ENCODE measurements at regions not wholly inside any gene's neighbourhood (a gene's known extent, or its start where the extent isn't known, plus 50 kb on each side); places are given as distances from the start of the nearest gene placed in this dataset.

- Histone ChIP-seq H3K27ac (no peak overlapping the region), H3K4me3 (IDR thresholded peaks at IDR 0.05; ENCODE audit: insufficient read depth, low read depth, low read length) (no peak overlapping the region), H2AFZ (ENCODE audit: low read depth) (no peak overlapping the region), H3K9ac (no peak overlapping the region), H3K4me2 (no peak overlapping the region), H4K20me1 (ENCODE audit: insufficient read depth) (no peaks in the 10 kb centered on the region), H3K79me2 (ENCODE audit: insufficient read depth, low read depth) (no peaks in the 10 kb centered on the region), H3K36me3 (ENCODE audit: insufficient read depth) (no peaks in the 10 kb centered on the region), H3K27me3 (ENCODE audit: insufficient read depth, low read depth) (no peaks in the 10 kb centered on the region), H3K4me1 (ENCODE audit: low read depth, poor library complexity, severe bottlenecking) (peaks cover 16% of the 10 kb centered on the region)
- no peak for TF ChIP-seq CTCF (conservative IDR thresholded peaks at IDR 0.05; ENCODE audit: low read depth, low read length)
These were observed 193.3 kb downstream of the TMEM38B start for GRCh38 chr9:105887679-105888078.

- Histone ChIP-seq H3K9ac (no peak overlapping the region), H3K4me3 (IDR thresholded peaks at IDR 0.05; ENCODE audit: insufficient read depth, low read depth, low read length) (no peak overlapping the region), H3K36me3 (ENCODE audit: insufficient read depth) (no peaks in the 10 kb centered on the region), H3K27ac (no peak overlapping the region), H4K20me1 (ENCODE audit: insufficient read depth) (no peaks in the 10 kb centered on the region), H3K4me2 (no peak overlapping the region), H3K27me3 (ENCODE audit: insufficient read depth, low read depth) (no peaks in the 10 kb centered on the region), H3K4me1 (ENCODE audit: low read depth, poor library complexity, severe bottlenecking) (no peaks in the 10 kb centered on the region), H3K79me2 (ENCODE audit: insufficient read depth, low read depth) (no peaks in the 10 kb centered on the region), H2AFZ (ENCODE audit: low read depth) (no peak overlapping the region)
- no peak for TF ChIP-seq CTCF (conservative IDR thresholded peaks at IDR 0.05; ENCODE audit: low read depth, low read length)
These were observed 195.9 kb downstream of the TMEM38B start for GRCh38 chr9:105890046-105890822.

- TF ChIP-seq CTCF (conservative IDR thresholded peaks at IDR 0.05; ENCODE audit: low read depth, low read length) = no peak
- Histone ChIP-seq H3K36me3 (ENCODE audit: insufficient read depth) (no peaks in the 10 kb centered on the region), H3K79me2 (ENCODE audit: insufficient read depth, low read depth) (no peaks in the 10 kb centered on the region), H3K27ac (no peak overlapping the region), H3K9ac (no peak overlapping the region), H2AFZ (ENCODE audit: low read depth) (no peak overlapping the region), H3K4me3 (IDR thresholded peaks at IDR 0.05; ENCODE audit: insufficient read depth, low read depth, low read length) (no peak overlapping the region), H3K4me2 (no peak overlapping the region), H4K20me1 (ENCODE audit: insufficient read depth) (no peaks in the 10 kb centered on the region), H3K27me3 (ENCODE audit: insufficient read depth, low read depth) (no peaks in the 10 kb centered on the region), H3K4me1 (ENCODE audit: low read depth, poor library complexity, severe bottlenecking) (no peaks in the 10 kb centered on the region)
These were observed 205.8 kb downstream of the TMEM38B start for GRCh38 chr9:105900123-105900522.

GRCh38 chr9:105901514-105902109 is 207.3 kb downstream of the TMEM38B start:
- Histone ChIP-seq H3K36me3 (ENCODE audit: insufficient read depth) (no peaks in the 10 kb centered on the region), H3K27ac (no peak overlapping the region), H3K4me3 (IDR thresholded peaks at IDR 0.05; ENCODE audit: insufficient read depth, low read depth, low read length) (no peak overlapping the region), H3K27me3 (ENCODE audit: insufficient read depth, low read depth) (no peaks in the 10 kb centered on the region), H3K4me1 (ENCODE audit: low read depth, poor library complexity, severe bottlenecking) (no peaks in the 10 kb centered on the region), H3K9ac (no peak overlapping the region), H4K20me1 (ENCODE audit: insufficient read depth) (no peaks in the 10 kb centered on the region), H3K79me2 (ENCODE audit: insufficient read depth, low read depth) (no peaks in the 10 kb centered on the region), H2AFZ (ENCODE audit: low read depth) (no peak overlapping the region), H3K4me2 (no peak overlapping the region)
- TF ChIP-seq CTCF (conservative IDR thresholded peaks at IDR 0.05; ENCODE audit: low read depth, low read length) = peak; percentile 77

Data from KMS-11 (cell line).